Pancreas (tissue), 10 donors: ENCODE measurements at regions not wholly inside any gene's neighbourhood (a gene's known extent, or its start where the extent isn't known, plus 50 kb on each side); places are given as distances from the start of the nearest gene placed in this dataset.
"Not testable (repeated sequence)": the region's sequence is repeated elsewhere in the genome, so short reads cannot be mapped to it uniquely, and the experiment has no call there.

Source experiments
- ATAC-seq, 4 donors: fragments of 200-7000 bp; cut with Tn5 transposase; one replicate each; pipeline versions ENCODE4 v1.8.0 to v1.9.1; 2020; ENCODE audit warnings: mild to moderate bottlenecking in 4 of 4, moderate library complexity in 4 of 4
- DNase-seq, 6 donors: peaks; one replicate each; pipeline ENCODE4 v3.0.0-alpha.2; 2020
- FAIRE-seq: peaks from 2 replicates; lab custom pipeline; 2012; peaks lifted over from hg19 to GRCh38; lab: Jason Lieb, UNC
- H3K27ac ChIP-seq, 4 donors: fragments of 200-600 bp; sonication (generic); 1 replicate in 3 of 4; 2 replicates in 1 of 4; pipeline versions ENCODE4 v1.5.0 to v1.8.0; 2020
- H3K27me3 ChIP-seq, 4 donors: fragments of 200-600 bp; one replicate each; pipeline ENCODE4 v1.8.0; 2021
- H3K36me3 ChIP-seq, 3 donors: fragments of 200-600 bp; sonication (generic) in 1 of 3; one replicate each; pipeline versions ENCODE4 v1.5.0 to v1.8.0; 2020 to 2021
- H3K4me1 ChIP-seq, 3 donors: fragments of 200-600 bp; one replicate each; pipeline ENCODE4 v1.8.0; 2021
- H3K4me3 ChIP-seq, 4 donors: fragments of 200-600 bp; sonication (generic) in 2 of 4; one replicate each; pipeline versions ENCODE4 v1.5.0 to v1.8.0; 2020 to 2021
- H3K9me3 ChIP-seq, 4 donors: fragments of 200-600 bp; one replicate each; pipeline ENCODE4 v1.8.0; 2021
- CTCF ChIP-seq, 4 donors: fragments of 200-600 bp; sonication (generic) in 3 of 4; IDR thresholded peaks; one replicate each; pipeline versions ENCODE4 v1.5.0 to v1.8.0; 2021; ENCODE audit warnings: antibody characterized with exemption in 4 of 4
- WGBS, 2 donors: extraction: QIAGEN DNeasy Blood & Tissue Kit; methylation state at CpG; one replicate each; pipeline ENCODE4 v1.1.7; 2013; 5-methylcytosine and 5-hydroxymethylcytosine counted together
- intact Hi-C, 3 donors: fragments of 100-400 bp; cut with DNase I; formaldehyde crosslinking; loops; one replicate each; pipeline versions ENCODE4 v1.11.1 to v1.14.2; 2022
- donor health status: healthy with polysubstance abuse.
- donor health status: DM: no; HTN: no; CAD: no; lungs with moderate emphysema.
- donor health status: DM: no; HTN: no; CAD: no.
- donor health status: control.
- donor health status: control.
- donor health status: Bipolar disorder and iron deficiency.
- donor health status: DM: yes; HTN: yes; CAD: no.
- donor health status: DM: no; HTN: no; CAD: no.
- donor health status: DM: no; HTN: no; CAD: no.
- donor health status: DM: yes; HTN: yes; CAD: no.

GRCh38 chr2:105514576-105514975 lies 115.7 kb upstream of the FHL2 start:
- Histone ChIP-seq H3K36me3 (no peaks in the 10 kb centered on the region), H3K27ac (no peak overlapping the region), H3K27me3 (no peaks in the 10 kb centered on the region), H3K9me3 (no peaks in the 10 kb centered on the region), H3K4me3 (no peak overlapping the region), H3K4me1 (peaks cover 0 to 8% (median 5%) of the 10 kb centered on the region in 3 donors)
- no peak for TF ChIP-seq CTCF (IDR thresholded peaks at IDR 0.05)
- no peak for ATAC-seq
- no peak for DNase-seq
- FAIRE-seq: no peak
- intact Hi-C loops: no loop called here
- WGBS, 2 donors: 64 to 65% methylated on average over 6 of the region's 6 CpGs

- TF ChIP-seq CTCF (IDR thresholded peaks at IDR 0.05): no peak
- ATAC-seq: no peak
- H3K36me3 ChIP-seq: no peaks in the 10 kb centered on the region
- no peaks in the 10 kb centered on the region for H3K9me3 ChIP-seq
- intact Hi-C loops: no loop called here
- DNase-seq: no peak
- no peak for FAIRE-seq
- no peaks in the 10 kb centered on the region for H3K4me1 ChIP-seq
- H3K27ac ChIP-seq: no peak overlapping the region
- no peak overlapping the region for H3K4me3 ChIP-seq
- 72 to 84% methylated on average over 4 of the region's 4 CpGs for WGBS, 2 donors
- H3K27me3 ChIP-seq: no peaks in the 10 kb centered on the region
Observed at GRCh38 chr2:105510761-105511528, 112.1 kb upstream of the FHL2 start.

- Histone ChIP-seq H3K4me3 (no peak overlapping the region), H3K27ac (no peak overlapping the region), H3K9me3 (no peaks in the 10 kb centered on the region), H3K4me1 (no peaks in the 10 kb centered on the region), H3K36me3 (no peaks in the 10 kb centered on the region), H3K27me3 (no peaks in the 10 kb centered on the region)
- no peak for ATAC-seq
- intact Hi-C loops: no loop called here
- no peak for DNase-seq
- no peak for TF ChIP-seq CTCF (IDR thresholded peaks at IDR 0.05)
- WGBS, 2 donors: 47 to 58% methylated on average over 6 of the region's 6 CpGs
- FAIRE-seq: no peak
Observed at GRCh38 chr2:105509269-105510086, 110.6 kb upstream of the FHL2 start.

GRCh38 chr2:105506860-105507259 lies 108.0 kb upstream of the FHL2 start:
- H3K4me1 ChIP-seq, ATAC-seq, H3K27me3 ChIP-seq, H3K36me3 ChIP-seq, FAIRE-seq, DNase-seq, intact Hi-C loops, H3K4me3 ChIP-seq, H3K9me3 ChIP-seq, H3K27ac ChIP-seq: not testable (repeated sequence)
- WGBS, 2 donors: 59 to 73% methylated on average over 1 of the region's 1 CpG

- ATAC-seq (no peak), DNase-seq (no peak), FAIRE-seq (no peak)
- Histone ChIP-seq H3K27me3 (no peaks in the 10 kb centered on the region), H3K4me1 (no peaks in the 10 kb centered on the region), H3K27ac (no peak overlapping the region), H3K4me3 (no peak overlapping the region), H3K9me3 (no peaks in the 10 kb centered on the region), H3K36me3 (no peaks in the 10 kb centered on the region)
- intact Hi-C loops: no loop called here
- no peak for TF ChIP-seq CTCF (IDR thresholded peaks at IDR 0.05)
Observed at GRCh38 chr2:105504459-105504858, 105.6 kb upstream of the FHL2 start.
